ENCODE measurements at regions not wholly inside any gene's neighbourhood (a gene's known extent, or its start where the extent isn't known, plus 50 kb on each side); places are given as distances from the start of the nearest gene placed in this dataset.

DNA sequence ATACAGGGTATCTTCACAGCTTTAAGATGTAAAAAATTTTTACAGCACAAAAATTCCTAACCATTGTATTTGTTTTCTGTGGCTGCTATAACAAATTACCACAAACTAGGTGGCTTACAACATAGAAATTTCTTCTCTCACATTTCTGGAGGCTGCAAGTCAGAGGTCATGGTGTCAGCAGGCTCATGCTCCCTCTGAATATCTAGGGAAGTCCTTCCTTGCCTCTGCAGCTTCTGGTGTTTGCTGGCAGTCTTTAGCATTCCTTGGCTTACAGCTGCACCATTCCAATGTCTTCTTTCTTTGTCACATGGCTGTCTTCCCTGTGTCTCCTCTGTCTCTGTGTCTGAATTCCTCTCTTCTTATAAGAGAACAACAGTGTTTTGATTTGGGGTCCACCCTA, 310.2 kb upstream of the SUCLG2 start:
- Mint-ChIP-seq H3K4me3 (no peak overlapping the region), H3K4me1 (no peaks in the 10 kb centered on the region), H3K27ac (no peak overlapping the region), H3K36me3 (no peaks in the 10 kb centered on the region), H3K27me3 (ENCODE audit: low read depth in 3 of 3) (no peaks in the 10 kb centered on the region), H3K9me3 (peaks cover 0 to 3% (median 0%) of the 10 kb centered on the region in 7 donors)
- TF ChIP-seq, protein P1, sequence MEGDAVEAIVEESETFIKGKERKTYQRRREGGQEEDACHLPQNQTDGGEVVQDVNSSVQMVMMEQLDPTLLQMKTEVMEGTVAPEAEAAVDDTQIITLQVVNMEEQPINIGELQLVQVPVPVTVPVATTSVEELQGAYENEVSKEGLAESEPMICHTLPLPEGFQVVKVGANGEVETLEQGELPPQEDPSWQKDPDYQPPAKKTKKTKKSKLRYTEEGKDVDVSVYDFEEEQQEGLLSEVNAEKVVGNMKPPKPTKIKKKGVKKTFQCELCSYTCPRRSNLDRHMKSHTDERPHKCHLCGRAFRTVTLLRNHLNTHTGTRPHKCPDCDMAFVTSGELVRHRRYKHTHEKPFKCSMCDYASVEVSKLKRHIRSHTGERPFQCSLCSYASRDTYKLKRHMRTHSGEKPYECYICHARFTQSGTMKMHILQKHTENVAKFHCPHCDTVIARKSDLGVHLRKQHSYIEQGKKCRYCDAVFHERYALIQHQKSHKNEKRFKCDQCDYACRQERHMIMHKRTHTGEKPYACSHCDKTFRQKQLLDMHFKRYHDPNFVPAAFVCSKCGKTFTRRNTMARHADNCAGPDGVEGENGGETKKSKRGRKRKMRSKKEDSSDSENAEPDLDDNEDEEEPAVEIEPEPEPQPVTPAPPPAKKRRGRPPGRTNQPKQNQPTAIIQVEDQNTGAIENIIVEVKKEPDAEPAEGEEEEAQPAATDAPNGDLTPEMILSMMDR (IDR thresholded peaks at IDR 0.05) = no peak
- Histone ChIP-seq H3K27me3 (ENCODE audit: control insufficient read depth in 2 of 2, insufficient read depth in 2 of 2, low read length in 2 of 2) (no peaks in the 10 kb centered on the region), H3K4me3 (replicated peaks in 1 of 3; ENCODE audit: low read depth in 2 of 3, low read length in 3 of 3) (no peak overlapping the region), H2AFZ (ENCODE audit: insufficient read depth, low read depth, low read length, poor library complexity, severe bottlenecking) (no peak overlapping the region), H3K36me3 (replicated peaks in 1 of 2; ENCODE audit: control insufficient read depth in 1 of 2, insufficient read depth in 2 of 2, low read length in 2 of 2) (no peaks in the 10 kb centered on the region), H3K27ac (ENCODE audit: low read depth in 1 of 2, low read length in 2 of 2) (no peak overlapping the region), H3K9ac (ENCODE audit: insufficient read depth, low read length, poor library complexity, severe bottlenecking) (no peak overlapping the region), H3K4me2 (replicated peaks; ENCODE audit: extremely low read depth, low read length, poor library complexity, severe bottlenecking) (no peak overlapping the region), H3K4me1 (ENCODE audit: control insufficient read depth in 1 of 2, insufficient read depth in 2 of 2, low read length in 2 of 2) (no peaks in the 10 kb centered on the region), H3K79me2 (ENCODE audit: insufficient read depth, low read length) (no peaks in the 10 kb centered on the region), H4K20me1 (ENCODE audit: insufficient read depth, low read length) (no peaks in the 10 kb centered on the region), H3K9me3 (replicated peaks in 1 of 2; ENCODE audit: control insufficient read depth in 1 of 2, insufficient read depth in 1 of 2, low read length in 2 of 2) (no peaks in the 10 kb centered on the region)
- intact Hi-C loops (cut with micrococcal nuclease) = no loop called here
- no peak for DNase-seq

DNA sequence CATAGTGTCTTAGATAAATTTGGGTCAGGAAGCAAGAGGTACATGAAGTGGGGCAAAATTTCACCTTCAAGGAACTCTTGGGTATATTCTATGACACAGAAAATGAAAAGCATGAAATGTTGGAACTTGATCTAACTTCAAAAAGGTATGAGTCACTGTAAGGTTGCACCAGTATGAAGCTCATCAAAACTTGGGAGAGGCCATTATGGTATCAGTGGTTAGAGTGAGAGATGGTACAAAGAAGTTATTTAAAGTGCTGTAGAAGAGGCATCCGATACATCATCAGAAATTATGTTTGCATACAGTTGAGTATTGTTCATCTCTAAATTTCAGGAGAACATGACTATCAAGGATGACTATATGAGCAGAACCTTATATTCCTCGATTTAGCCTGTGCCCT, 302.9 kb upstream of the SUCLG2 start:
- H3K4me2 ChIP-seq (replicated peaks; ENCODE audit: extremely low read depth, low read length, poor library complexity, severe bottlenecking) = no peak overlapping the region
- no peaks in the 10 kb centered on the region for H3K27me3 Mint-ChIP-seq (ENCODE audit: low read depth in 3 of 3)
- no peak for DNase-seq

More for the DNA sequence above, 302.9 kb upstream of the SUCLG2 start:
- H3K27ac Mint-ChIP-seq = no peak overlapping the region
- Histone ChIP-seq H4K20me1 (ENCODE audit: insufficient read depth, low read length) (no peaks in the 10 kb centered on the region), H3K79me2 (ENCODE audit: insufficient read depth, low read length) (no peaks in the 10 kb centered on the region), H3K9ac (ENCODE audit: insufficient read depth, low read length, poor library complexity, severe bottlenecking) (no peak overlapping the region), H2AFZ (ENCODE audit: insufficient read depth, low read depth, low read length, poor library complexity, severe bottlenecking) (no peak overlapping the region), H3K4me3 (replicated peaks in 1 of 3; ENCODE audit: low read depth in 2 of 3, low read length in 3 of 3) (no peak overlapping the region), H3K36me3 (replicated peaks in 1 of 2; ENCODE audit: control insufficient read depth in 1 of 2, insufficient read depth in 2 of 2, low read length in 2 of 2) (no peaks in the 10 kb centered on the region), H3K9me3 (replicated peaks in 1 of 2; ENCODE audit: control insufficient read depth in 1 of 2, insufficient read depth in 1 of 2, low read length in 2 of 2) (no peaks in the 10 kb centered on the region), H3K4me1 (ENCODE audit: control insufficient read depth in 1 of 2, insufficient read depth in 2 of 2, low read length in 2 of 2) (no peaks in the 10 kb centered on the region), H3K27ac (ENCODE audit: low read depth in 1 of 2, low read length in 2 of 2) (no peak overlapping the region), H3K27me3 (ENCODE audit: control insufficient read depth in 2 of 2, insufficient read depth in 2 of 2, low read length in 2 of 2) (no peaks in the 10 kb centered on the region)
- peaks cover 0 to 6% (median 0%) of the 10 kb centered on the region in 7 donors for H3K9me3 Mint-ChIP-seq
- H3K4me1 Mint-ChIP-seq = no peaks in the 10 kb centered on the region
- TF ChIP-seq, protein P1 (IDR thresholded peaks at IDR 0.05) = no peak
- 100% methylated on average over 1 of the region's 2 CpGs for WGBS (ENCODE audit: insufficient coverage)
- no peaks in the 10 kb centered on the region for H3K36me3 Mint-ChIP-seq
- no peak overlapping the region for H3K4me3 Mint-ChIP-seq
- intact Hi-C loops (cut with micrococcal nuclease) = no loop called here
